ENCODE measurements at regions not wholly inside any gene's neighbourhood (a gene's known extent, or its start where the extent isn't known, plus 50 kb on each side); places are given as distances from the start of the nearest gene placed in this dataset.

- no peak for DNase-seq
Measured at GRCh38 chr3:135490219-135490915, 475.2 kb upstream of the PPP2R3A start.

- no peak for DNase-seq
Measured at GRCh38 chr3:135491491-135492205, 473.9 kb upstream of the PPP2R3A start.

- DNase-seq = no peak
Measured at GRCh38 chr3:135495891-135496290, 469.6 kb upstream of the PPP2R3A start.

GRCh38 chr3:135497979-135498378, 467.5 kb upstream of the PPP2R3A start:
- no peak for DNase-seq

- no peak for DNase-seq
Measured at GRCh38 chr3:135499426-135499825, 466.1 kb upstream of the PPP2R3A start.

- no peak for DNase-seq
Measured at GRCh38 chr3:135500034-135500433, 465.5 kb upstream of the PPP2R3A start.

GRCh38 chr3:135503065-135503759, 462.3 kb upstream of the PPP2R3A start:
- no peak for DNase-seq

- DNase-seq = peak; percentile 54 to 70
Measured at GRCh38 chr3:135503760-135504686, 461.5 kb upstream of the PPP2R3A start.

- DNase-seq = no peak
Measured at GRCh38 chr3:135513106-135514059, 452.1 kb upstream of the PPP2R3A start.

- DNase-seq = no peak
Measured at GRCh38 chr3:135514060-135514448, 451.5 kb upstream of the PPP2R3A start.

- DNase-seq = no peak
Measured at GRCh38 chr3:135516143-135516542, 449.4 kb upstream of the PPP2R3A start.

- DNase-seq = no peak
Measured at GRCh38 chr3:135528413-135529015, 437.0 kb upstream of the PPP2R3A start.

- no peak for DNase-seq
Measured at GRCh38 chr3:135532021-135532420, 433.5 kb upstream of the PPP2R3A start.

GRCh38 chr3:135538123-135538522, 427.4 kb upstream of the PPP2R3A start:
- DNase-seq = no peak

GRCh38 chr3:135539351-135539750, 426.2 kb upstream of the PPP2R3A start:
- no peak for DNase-seq

- no peak for DNase-seq
Measured at GRCh38 chr3:135539854-135540253, 425.7 kb upstream of the PPP2R3A start.

GRCh38 chr3:135549928-135550494, 415.5 kb upstream of the PPP2R3A start:
- no peak for DNase-seq

- no peak for DNase-seq
Measured at GRCh38 chr3:135556174-135556573, 409.4 kb upstream of the PPP2R3A start.

GRCh38 chr3:135558150-135558783, 407.3 kb upstream of the PPP2R3A start:
- DNase-seq = no peak

GRCh38 chr3:135558906-135559305, 406.6 kb upstream of the PPP2R3A start:
- no peak for DNase-seq
